Gastrocnemius medialis (tissue), 4 donors: ENCODE measurements at regions not wholly inside any gene's neighbourhood (a gene's known extent, or its start where the extent isn't known, plus 50 kb on each side); places are given as distances from the start of the nearest gene placed in this dataset.

Source experiments
- CTCF ChIP-seq, 5 experiments: fragments of 450-650 bp in 3 of 5; fragments of 200-600 bp in 2 of 5; sonication (generic) in 2 of 5; IDR thresholded peaks in 4 of 5; conservative IDR thresholded peaks in 1 of 5; 1 replicate in 4 of 5; 2 replicates in 1 of 5; pipeline ENCODE4 v1.5.1; 2016 to 2019; ENCODE audit warnings: antibody characterized with exemption in 5 of 5, mild to moderate bottlenecking in 3 of 5, moderate library complexity in 3 of 5
- POLR2A ChIP-seq, 2 donors: fragments of 450-650 bp; IDR thresholded peaks; one replicate each; pipeline ENCODE4 v1.6.1; 2017; ENCODE audit warnings: antibody characterized with exemption in 2 of 2, mild to moderate bottlenecking in 2 of 2, moderate library complexity in 2 of 2

GRCh38 chr1:232524056-232524455 is 105.9 kb downstream of the SIPA1L2 start:
- no peak for TF ChIP-seq POLR2A (IDR thresholded peaks at IDR 0.05)
- no peak for TF ChIP-seq CTCF (IDR thresholded peaks at IDR 0.05 in 4 of 5, conservative IDR thresholded peaks at IDR 0.05 in 1 of 5)
